ENCODE measurements at regions not wholly inside any gene's neighbourhood (a gene's known extent, or its start where the extent isn't known, plus 50 kb on each side); places are given as distances from the start of the nearest gene placed in this dataset.
"Not testable (repeated sequence)": the region's sequence is repeated elsewhere in the genome, so short reads cannot be mapped to it uniquely, and the experiment has no call there.

- not testable (repeated sequence) for DNase-seq
Observed at GRCh38 chr2:240243049-240243448, 102.6 kb upstream of the OTOS start.

GRCh38 chr2:240244543-240244942 lies 104.1 kb upstream of the OTOS start:
- DNase-seq = no peak

DNA sequence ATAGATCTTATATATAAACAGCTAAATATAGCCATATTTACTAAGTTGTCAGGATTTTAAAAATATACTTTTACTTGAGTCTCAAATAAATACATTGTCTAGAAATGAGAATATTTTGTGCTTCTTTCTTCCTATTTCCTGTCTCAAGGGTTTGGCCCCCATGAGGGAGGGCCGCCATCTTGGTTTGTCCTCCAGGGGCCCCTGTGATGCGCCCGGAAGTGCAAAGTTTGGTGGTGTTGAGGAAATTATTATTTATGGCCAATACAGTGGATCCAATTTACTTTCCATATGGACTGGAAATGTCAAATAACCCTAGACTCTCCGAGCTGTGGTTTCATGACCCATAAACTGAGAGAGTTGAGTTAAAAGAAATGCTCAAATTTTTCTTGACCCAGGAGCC lies 104.7 kb upstream of the OTOS start:
- no peak for DNase-seq

- DNase-seq = peak; percentile 56
Observed at GRCh38 chr2:240245706-240246105, 105.2 kb upstream of the OTOS start.

- DNase-seq = no peak
Observed at GRCh38 chr2:240246173-240246820, 105.8 kb upstream of the OTOS start.

GRCh38 chr2:240247241-240247867 lies 106.9 kb upstream of the OTOS start:
- no peak for DNase-seq

GRCh38 chr2:240247868-240248720 lies 107.6 kb upstream of the OTOS start:
- DNase-seq = no peak

GRCh38 chr2:240248721-240249422 lies 108.4 kb upstream of the OTOS start:
- no peak for DNase-seq

DNA sequence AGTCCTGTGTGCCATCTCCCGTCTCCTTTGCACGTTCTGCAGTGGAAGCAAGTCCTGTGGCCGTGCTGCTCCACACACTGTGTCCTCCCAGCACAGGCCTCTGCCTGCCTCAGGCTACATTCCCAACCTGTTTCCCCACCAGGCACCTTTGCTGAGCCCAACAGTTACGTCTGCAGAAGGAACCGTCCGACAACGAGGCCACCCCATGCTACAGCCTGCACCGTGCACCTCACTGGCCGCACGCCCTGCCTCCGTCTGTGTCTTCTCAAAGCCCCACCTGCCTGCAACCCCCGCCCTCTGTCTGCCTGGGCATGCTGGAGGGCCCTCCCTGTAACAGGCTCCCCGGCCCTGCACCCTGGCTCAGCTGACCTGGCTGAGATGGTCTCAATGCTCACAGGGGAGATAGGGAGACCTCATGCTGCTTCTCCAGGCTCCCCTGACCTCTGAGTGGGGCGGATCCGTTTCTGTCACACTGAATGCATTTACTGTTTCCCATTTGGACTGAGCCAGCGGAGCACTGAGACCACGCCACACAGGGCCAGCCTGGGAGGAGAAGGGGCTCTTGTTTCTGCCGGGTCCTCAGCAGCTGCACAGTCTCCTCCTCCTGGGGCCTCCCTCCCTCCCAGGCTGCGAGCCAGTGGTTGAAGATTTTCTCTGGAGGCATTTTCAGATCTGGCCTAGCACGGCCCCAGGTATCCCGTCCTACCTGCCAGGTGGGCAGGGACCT lies 109.1 kb upstream of the OTOS start:
- no peak for DNase-seq

DNA sequence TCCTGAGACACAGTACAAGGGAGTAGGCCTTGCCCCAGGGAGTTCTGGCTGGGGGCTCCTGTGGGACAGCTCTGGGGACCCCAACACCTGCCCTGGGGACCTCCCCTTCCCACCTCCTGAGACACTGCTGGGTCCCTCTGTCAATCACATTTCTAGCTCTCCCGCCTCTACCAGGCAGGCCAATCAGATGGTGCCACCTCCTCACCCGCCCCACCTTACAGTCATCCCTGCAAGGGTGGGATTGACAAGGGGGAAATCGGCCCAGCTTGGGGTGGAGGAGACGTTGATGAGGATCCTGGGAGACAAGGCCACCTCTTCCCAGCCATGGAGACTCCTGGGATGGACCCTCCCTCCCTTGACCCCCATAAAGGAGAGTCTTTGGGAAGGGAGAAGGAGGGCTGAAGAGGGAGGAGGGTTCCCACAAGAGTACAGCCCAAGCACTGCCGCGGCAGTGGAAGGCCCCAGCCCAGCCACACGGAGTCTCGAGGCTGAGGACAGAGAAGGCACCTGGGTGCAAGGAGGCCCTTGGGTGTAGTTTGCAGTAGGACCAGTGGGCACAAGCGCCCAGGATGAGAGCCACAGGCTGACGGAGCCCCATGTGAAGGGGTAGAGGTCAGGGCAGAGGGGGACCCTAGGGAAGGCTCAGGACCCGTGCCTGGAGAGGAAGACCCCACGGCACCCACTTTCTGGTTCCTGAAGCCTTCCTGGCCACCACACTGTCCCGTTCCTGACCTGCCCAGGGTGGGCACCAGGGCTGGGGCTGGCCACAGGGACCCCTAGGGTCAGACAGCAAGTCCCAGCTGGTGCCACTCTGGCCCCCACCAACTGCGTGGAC lies 109.9 kb upstream of the OTOS start:
- no peak for DNase-seq

GRCh38 chr2:240250985-240251847 lies 110.8 kb upstream of the OTOS start:
- peak; percentile 56 for DNase-seq

GRCh38 chr2:240251848-240252190 lies 111.4 kb upstream of the OTOS start:
- DNase-seq = no peak

GRCh38 chr2:240252191-240252871 lies 111.9 kb upstream of the OTOS start:
- DNase-seq = no peak

GRCh38 chr2:240252872-240253511 lies 112.5 kb upstream of the OTOS start:
- no peak for DNase-seq

DNA sequence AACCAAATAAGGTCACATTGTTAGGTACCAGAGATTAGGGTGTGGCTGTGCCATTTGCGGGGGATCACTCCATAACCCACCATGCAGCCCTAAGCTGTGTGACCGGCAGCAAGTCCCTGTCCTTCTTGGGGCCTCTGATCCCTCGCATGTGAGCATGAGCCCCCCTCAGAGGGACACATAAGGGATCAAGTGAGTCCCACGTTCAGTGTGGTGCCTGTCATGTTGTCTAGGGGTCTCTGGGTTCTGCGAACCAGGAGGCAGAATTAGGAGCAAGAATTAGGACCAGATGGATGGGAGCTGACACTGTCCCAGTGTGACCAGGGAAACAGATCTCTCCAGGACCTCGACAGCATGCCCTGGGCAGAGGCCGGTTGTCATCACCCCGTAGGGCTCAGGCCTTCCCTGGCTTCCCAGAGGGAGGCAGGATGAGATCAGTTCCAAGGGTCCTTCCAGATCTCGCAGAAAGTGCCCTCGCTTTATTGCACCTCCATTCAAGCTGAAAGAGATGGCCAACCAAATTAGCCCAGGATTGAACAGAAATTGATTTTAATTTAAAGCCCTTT lies 113.2 kb upstream of the OTOS start:
- DNase-seq = no peak

- no peak for DNase-seq
Observed at GRCh38 chr2:240254337-240255164, 114.1 kb upstream of the OTOS start.

DNA sequence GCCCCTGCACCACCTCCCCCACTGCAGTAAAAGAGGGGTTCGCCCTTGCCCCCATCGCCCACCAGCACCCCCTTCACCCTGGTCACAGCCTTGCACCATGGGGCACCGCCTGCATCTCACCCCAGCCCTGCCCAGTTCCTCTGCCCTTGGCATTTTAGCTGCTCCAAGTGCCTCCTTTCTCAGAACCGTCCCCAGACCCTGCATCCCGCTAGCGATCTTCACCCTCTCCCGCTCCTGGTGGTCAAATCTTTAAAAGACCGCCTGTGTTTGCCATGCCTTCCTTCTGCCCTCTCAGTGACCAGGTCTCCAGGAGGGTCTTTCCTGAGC lies 114.7 kb upstream of the OTOS start:
- no peak for DNase-seq

Measured in hindlimb muscle (tissue), 1 donor.